Kasumi-1 (cell line): ENCODE measurements at regions not wholly inside any gene's neighbourhood (a gene's known extent, or its start where the extent isn't known, plus 50 kb on each side); places are given as distances from the start of the nearest gene placed in this dataset.

Experiments used
- DNase-seq, 2 experiments: peaks; one replicate each; lab custom pipeline; 2025; lab: John Stamatoyannopoulos, UW

GRCh38 chr3:124504332-124505059 is 225.8 kb upstream of the UMPS start:
- DNase-seq, result no peak

- no peak for DNase-seq
Measured at GRCh38 chr3:124509884-124510283, 220.4 kb upstream of the UMPS start.

GRCh38 chr3:124510290-124510689 is 220.0 kb upstream of the UMPS start:
- DNase-seq, result no peak

GRCh38 chr3:124512881-124513609 is 217.2 kb upstream of the UMPS start:
- no peak for DNase-seq

GRCh38 chr3:124513610-124513997 is 216.6 kb upstream of the UMPS start:
- DNase-seq, result no peak

GRCh38 chr3:124514683-124515082 is 215.6 kb upstream of the UMPS start:
- DNase-seq, result no peak

GRCh38 chr3:124516333-124516732 is 213.9 kb upstream of the UMPS start:
- DNase-seq, result no peak

- DNase-seq, result no peak
Measured at GRCh38 chr3:124517306-124517705, 212.9 kb upstream of the UMPS start.

- DNase-seq, result no peak
Measured at GRCh38 chr3:124518350-124518749, 211.9 kb upstream of the UMPS start.

GRCh38 chr3:124519591-124520194 is 210.6 kb upstream of the UMPS start:
- no peak for DNase-seq

- no peak for DNase-seq
Measured at GRCh38 chr3:124520970-124521369, 209.3 kb upstream of the UMPS start.

GRCh38 chr3:124522082-124522625 is 208.1 kb upstream of the UMPS start:
- no peak for DNase-seq

GRCh38 chr3:124526601-124527000 is 203.7 kb upstream of the UMPS start:
- no peak for DNase-seq

- no peak for DNase-seq
Measured at GRCh38 chr3:124529826-124530571, 200.3 kb upstream of the UMPS start.

GRCh38 chr3:124530916-124531315 is 199.3 kb upstream of the UMPS start:
- no peak for DNase-seq

- DNase-seq, result no peak
Measured at GRCh38 chr3:124532071-124532470, 198.2 kb upstream of the UMPS start.

- DNase-seq, result no peak
Measured at GRCh38 chr3:124535306-124535705, 194.9 kb upstream of the UMPS start.

- DNase-seq, result no peak
Measured at GRCh38 chr3:124540550-124541211, 189.6 kb upstream of the UMPS start.

- DNase-seq, result no peak
Measured at GRCh38 chr3:124542214-124542869, 187.9 kb upstream of the UMPS start.

- DNase-seq, result no peak
Measured at GRCh38 chr3:124545891-124546290, 184.4 kb upstream of the UMPS start.

GRCh38 chr3:124552224-124552623 is 178.0 kb upstream of the UMPS start:
- no peak for DNase-seq
